HG03558 (cell line): ENCODE measurements at regions not wholly inside any gene's neighbourhood (a gene's known extent, or its start where the extent isn't known, plus 50 kb on each side); places are given as distances from the start of the nearest gene placed in this dataset.
"Not testable (repeated sequence)": the region's sequence is repeated elsewhere in the genome, so short reads cannot be mapped to it uniquely, and the experiment has no call there.

Source experiments
- ATAC-seq: cut with Tn5 transposase; IDR thresholded peaks from one replicate; pipeline ENCODE4 v1.9.1; 2021; ENCODE audit warnings: moderate number of reproducible peaks; ENCODE audit not compliant: unreplicated experiment; ENCODE audit errors: extremely low read depth

DNA sequence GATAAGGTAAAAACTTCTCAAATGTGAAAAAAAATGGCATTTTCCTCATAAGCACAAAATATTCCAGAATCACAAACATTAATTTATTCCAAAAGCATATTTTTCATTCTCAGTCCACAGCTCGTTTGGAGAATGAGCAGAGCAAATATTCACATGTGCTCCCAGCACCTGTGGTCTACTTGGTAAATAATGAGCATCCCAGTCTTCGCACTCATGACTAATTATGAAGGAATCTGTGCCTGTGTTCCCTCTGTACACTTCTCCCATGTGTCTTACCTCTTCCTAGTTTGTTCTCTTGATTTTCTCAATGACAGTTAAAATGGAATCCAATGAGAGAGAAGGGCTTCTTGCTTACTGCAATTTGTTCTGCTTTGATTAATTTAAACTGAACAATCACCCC lies 671.0 kb upstream of the SOX11 start:
- no peak for ATAC-seq

DNA sequence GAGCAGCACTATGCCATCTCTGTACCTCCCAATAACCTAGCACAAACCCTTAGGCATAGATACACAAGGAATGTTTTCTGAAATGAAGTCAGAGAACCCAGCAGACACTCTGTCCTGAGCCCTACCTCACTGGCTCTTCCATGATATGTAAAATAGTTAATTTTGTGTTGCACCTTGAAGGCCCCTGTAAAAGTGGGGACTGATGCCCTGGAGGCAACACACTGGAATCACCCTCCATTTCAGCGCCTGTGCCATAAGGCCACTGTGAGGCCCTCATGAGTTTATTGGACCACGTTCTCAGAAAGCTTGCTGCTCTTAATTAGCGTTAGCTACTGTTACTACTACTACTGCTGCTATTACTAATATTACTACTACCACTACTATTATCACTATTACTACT lies 670.1 kb upstream of the SOX11 start:
- ATAC-seq, result no peak

DNA sequence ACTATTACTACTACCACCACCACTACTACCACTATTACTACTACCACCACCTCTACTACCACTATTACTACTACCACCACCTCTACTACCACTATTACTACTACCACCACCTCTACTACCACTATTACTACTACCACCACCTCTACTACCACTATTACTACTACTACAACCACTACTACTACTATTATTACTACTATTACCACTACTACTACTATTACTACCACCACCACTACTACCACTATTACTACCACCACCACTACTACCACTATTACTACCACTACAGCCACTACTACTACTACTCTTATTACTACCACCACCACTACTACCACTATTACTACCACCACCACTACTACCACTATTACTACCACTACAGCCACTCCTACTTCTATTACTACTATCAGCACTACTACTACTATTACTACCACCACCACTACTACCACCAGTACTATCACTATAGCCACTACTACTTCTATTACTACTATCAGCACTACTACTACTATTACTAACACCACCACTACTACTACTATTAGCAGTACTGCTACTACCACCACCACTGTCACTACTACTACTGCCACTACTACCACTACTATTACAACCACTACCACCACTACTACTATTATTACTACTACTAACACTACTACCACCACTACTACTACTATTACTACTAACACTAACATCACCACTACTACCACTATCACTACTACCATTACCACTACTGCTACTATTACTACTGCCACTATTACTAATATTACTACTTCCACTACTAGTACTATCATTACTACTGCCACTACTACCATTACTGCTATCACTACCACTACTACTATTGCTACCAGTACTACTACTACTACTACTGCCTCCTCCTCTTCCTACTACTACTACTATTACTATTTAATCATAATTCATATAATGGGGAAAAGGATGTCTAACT lies 669.2 kb upstream of the SOX11 start:
- ATAC-seq, result not testable (repeated sequence)

DNA sequence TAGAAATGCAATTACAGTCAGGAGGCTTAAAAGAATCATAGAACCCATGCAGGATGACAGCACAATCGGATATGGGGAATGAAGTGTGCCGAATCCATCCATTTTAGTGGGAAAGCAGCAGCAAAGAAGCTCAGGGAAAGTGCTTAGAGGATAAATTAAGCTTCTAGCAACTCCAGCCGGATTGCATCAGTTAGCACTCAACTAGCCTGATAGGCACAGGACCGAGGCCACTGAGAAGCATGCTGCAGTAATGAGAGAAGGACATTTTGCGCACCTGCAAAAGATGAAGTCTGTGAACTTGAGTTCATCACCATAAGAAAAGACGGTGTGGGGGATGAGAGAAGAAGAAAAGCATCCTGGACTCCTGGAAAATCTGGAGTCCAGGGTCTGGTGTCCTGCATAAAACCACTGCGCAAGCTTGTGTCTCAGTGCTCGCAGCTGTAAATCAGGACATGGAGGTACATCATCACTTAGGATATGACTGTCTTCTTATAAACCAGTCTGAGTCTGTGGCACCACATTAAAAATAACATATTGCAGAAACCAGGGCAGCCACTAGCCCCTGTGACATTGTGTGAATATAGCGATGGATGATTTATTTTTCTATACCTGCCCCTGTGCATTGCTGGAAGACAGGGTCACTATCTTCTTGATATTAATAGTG lies 665.5 kb upstream of the SOX11 start:
- no peak for ATAC-seq

DNA sequence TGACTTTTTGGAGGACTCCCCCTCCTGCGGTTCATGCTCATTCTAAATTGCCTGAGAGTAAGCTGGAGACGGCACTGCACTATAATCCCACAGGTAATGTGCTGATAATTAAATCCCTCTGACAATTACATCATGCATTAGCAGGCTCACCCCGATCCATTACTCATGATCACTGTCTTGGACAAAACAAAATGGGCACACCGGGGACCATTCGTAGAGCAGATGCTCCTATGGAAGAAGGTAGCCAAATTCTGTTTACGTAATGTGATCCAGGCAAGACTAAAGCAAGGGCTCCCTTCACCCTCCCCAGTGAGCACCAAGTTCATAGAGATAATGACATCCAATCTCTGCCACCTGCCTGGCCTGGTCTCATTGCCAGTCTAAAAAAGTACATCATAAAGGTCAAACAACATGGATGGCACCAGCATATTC lies 657.1 kb upstream of the SOX11 start:
- ATAC-seq, result no peak

DNA sequence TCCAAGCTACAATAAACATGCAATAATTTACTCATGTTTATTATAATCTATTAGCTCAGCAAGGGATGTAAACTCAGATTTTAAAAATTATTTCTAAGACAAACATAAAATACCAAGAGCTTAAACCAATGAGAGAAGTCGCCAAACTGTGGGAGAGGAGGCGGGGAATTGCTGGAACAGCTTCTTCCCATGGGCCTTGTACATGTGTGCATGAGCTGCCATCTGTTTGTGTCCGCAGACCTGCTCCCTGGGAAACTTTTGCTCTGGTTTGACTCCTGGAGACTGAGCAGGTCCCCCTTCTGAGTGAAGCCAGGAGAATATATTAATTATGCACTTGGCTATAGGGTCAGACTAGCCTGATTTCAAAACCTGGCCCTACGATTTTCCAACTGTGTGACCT lies 655.9 kb upstream of the SOX11 start:
- ATAC-seq, result no peak

DNA sequence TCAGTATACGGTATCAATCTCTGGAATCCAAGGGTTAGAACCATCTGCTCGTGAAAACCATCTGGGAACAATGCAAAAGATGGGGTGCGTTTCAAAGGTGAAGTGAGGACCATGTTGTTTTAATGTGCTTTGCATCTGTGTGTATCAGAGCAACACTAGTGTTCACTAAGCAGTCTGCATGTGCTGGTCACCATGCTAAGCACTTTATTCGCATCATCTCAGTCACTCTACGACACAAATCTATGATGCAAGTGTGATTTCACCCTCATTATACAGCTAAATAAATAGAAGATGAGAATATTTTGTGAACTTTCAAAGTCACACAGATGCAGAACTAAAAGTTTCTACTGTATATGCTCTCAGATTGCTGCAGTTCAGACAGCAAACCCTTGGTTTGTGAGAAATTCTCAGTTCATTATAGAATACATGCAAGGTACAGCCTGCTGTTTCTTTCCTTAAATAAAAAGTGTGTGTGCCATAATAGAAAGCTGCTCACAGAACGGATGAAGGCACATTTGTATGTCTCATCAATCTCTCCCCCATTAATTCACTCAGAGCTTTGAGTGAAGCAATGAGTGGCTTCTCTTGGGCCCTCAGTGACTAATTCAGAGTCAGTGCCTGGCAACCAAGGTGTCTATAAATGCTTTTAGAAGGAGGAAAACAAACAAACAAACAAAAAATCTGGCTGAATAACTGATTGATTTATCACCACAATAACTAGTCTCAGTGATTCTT lies 652.8 kb upstream of the SOX11 start:
- ATAC-seq, result no peak

DNA sequence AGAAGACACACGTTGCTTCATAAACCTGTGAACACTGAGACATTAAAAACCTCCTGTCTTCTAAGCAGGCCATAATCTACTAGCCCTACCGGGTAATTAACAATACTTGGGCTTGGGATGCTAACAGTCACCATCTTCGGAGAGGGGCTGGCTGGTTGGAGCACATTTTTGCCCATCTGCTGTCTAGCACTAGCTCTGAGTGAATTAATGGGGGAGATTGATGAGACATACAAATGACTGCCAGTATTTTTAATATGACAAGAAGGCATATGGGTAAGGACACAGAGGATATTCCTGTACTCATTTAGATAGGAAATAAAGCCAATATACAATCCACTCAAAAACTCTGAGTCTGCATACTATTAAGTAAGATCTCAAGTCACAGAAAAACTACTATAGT lies 651.6 kb upstream of the SOX11 start:
- ATAC-seq, result no peak

DNA sequence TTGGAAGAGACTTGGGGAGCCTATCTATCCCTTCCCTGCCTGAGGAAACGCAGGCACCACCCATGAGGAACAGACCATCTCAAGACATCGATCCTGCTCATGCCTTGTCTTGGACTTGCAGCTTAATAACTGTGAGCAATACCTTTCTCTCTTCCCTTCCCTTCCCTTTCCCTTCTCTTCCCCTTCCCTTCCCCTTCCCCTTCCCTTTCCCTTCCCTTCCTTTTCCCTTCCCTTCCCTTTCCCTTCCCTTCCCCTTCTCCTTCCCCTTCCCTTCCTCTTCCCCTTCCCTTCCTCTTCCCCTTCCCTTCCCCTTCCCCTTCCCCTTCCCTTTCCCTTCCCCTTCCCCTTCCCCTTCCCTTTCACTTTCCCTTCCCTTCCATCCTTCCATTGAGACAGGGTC lies 650.7 kb upstream of the SOX11 start:
- ATAC-seq, result no peak

DNA sequence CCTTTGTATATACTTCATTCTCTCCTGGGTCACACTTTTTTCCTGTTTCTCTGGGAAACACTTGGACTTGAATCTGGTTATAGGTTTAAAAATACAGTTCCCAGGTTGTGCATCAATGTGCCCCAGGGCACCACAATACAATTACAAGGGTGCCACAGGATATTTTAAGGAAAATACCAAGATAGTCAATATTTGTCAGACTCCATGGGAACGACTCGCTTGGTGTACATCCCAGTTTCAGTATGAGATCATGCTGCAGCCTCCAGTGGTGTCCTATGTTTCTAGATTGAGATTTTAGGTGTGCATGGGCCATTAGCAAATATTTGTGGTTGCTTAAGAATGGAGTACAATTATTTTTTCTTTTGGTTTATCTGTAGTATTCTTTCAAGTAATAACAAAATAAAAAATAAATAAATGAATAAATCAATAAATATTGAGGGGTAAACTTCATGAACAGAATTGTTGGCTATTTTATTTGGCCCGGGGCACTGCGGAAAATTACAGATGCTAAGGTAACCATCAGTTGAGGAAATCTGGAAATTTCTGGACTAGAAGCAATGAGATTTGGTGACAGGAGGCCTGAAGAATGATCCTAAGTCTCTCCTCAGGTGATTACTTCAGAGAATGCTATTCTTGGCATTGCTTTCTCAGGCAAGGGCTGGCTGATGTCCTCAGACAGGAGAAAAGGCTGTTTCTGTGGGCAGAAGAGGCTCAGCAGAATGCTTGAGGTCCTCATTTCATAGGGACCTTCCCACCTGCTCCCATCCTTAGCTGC lies 649.3 kb upstream of the SOX11 start:
- no peak for ATAC-seq

DNA sequence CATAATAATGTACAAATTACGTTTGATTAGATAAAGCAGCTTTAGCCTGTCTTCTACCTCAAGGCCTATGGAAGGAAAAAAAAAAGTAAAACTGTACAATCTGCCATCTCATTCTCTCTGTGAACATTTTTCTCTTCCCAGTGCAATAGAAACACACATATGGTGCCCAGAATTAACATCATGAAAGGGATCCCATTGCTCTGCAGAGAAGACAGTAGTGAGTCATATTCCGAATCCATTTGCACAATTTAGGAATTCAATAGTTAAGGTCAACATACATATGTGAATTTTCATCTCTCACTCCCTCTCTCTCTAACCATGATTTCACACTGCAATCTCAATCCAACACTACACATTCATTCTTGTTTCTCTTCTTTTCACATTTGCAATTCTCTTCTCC lies 640.9 kb upstream of the SOX11 start:
- ATAC-seq, result no peak

DNA sequence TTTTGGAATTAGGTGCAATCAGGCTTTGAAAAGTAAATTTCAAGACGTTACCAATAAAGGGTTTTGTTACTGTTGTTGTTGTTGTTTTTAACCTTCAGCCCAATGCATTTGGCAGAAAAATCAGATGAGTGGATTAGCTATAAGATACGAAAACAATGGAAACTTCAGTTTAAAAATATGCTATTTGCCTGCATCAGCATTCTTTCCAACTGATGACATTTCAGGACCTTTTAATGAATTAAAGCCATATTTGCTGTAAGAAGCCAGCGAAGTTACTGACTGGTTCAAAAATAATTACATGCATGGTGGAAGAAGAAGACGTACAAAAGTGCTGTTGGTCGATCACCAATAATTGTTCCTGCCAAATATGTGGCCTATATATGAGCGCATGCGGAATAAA lies 639.3 kb upstream of the SOX11 start:
- no peak for ATAC-seq

DNA sequence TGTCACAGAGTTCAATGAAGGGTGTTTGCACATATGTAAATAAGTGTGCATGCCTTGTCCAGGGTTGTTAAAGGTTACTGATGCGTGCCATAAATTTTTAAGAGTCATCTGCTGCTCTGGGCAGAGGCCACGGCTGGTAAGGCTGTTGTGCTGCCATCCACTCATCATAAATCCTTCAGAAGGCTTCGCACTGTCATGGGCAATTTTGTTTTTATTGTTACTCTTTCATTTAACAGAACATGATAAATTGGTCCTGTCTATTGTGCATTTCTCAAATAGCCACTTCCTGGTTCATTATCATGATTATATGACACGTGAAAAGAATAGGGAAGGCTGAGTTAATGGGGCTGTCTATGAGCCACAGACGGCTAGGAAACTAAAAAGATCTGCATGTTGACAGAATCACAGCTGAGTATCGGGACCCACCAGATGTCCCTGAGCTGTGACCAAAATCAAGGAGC lies 634.3 kb upstream of the SOX11 start:
- ATAC-seq, result no peak

DNA sequence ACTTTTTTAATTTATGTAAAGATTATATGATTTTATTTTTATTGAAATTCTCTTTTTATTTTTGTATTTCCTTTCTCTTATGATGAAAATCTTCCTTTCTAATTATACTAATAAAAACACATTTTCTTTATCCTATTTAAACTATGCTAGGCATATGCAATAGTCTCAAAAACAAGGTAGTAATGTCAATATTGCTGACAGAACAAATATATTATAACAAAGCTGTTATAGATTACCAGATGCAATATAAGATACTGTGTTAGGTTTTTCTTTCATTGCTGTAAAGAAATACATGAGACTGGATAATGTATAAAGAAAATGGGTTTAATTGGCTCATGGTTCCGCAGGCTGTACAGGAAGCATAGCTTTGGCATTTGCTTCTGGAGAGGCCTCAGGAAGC lies 631.2 kb upstream of the SOX11 start:
- ATAC-seq, result no peak

DNA sequence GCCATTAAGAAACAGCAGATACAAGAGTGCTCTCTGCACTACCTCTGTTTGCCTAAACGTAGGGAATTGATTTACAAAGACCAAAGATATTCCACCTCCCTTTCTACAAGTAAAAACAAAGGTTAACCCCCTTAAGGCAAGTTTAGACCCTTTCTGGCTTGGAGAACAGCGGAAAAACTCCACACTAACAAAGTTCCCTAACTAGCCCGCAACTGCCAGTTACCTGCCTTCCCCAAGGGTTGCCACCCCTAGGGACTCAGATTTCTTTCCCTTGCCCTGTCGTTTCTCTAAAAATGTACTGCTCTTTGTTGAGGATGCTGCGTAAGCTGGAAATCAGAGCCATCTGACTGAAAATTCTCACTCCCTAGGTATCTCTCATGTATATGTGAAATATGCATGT lies 627.5 kb upstream of the SOX11 start:
- no peak for ATAC-seq

DNA sequence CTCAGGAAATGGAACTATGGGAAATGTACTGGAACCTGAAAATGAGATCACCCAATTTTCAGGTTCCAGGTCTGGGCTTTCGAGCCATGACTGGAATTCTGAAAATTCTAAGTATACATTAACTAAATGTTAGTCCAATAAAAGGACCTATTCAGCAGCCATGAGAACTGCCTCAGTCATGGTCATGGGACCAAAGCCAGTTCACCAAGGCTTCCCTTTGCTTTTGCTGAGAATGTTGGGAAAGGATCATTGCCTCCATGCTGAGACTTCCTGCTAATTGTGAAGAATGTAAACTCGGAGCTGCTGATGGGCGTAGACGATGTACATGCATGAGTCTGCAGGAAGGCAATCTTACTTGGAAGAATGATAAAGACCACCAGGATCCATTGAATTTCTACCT lies 624.4 kb upstream of the SOX11 start:
- no peak for ATAC-seq

DNA sequence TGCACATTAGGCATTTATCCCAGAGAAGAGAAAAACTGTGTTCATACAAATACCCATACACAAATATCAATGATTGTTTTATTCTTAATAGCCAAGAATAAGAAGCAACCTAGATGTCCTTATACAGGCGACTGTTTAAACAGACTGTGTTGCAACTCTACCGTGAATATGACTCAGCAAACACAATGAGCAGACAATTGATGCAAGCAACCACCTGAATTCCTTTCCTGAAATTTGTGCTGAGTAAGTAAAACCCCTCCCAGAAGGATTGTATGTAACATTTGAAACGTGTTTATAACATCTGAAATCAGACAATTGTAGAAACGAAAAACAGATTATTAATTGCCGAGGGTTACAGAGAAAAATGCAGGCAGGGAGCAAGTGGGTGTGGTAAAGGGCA lies 621.9 kb upstream of the SOX11 start:
- no peak for ATAC-seq

DNA sequence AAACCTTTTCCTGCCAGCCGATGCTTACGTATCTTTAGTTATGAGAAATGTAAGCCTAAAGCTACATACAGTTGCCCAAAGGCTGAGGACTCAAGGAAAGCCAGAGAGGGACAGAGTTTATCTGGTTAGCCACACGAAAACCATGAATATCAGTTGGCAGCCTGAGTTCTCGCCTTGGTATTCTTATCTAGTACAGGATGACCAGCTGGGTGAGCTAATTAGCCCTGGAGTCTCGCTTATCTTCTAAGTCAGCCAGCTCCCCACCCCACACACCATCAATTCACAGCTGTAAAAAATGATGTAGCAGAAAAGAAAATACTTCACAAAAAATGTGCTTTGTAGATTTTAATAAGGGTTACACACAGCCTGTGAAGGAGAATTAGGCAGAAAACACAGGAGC lies 617.5 kb upstream of the SOX11 start:
- no peak for ATAC-seq

DNA sequence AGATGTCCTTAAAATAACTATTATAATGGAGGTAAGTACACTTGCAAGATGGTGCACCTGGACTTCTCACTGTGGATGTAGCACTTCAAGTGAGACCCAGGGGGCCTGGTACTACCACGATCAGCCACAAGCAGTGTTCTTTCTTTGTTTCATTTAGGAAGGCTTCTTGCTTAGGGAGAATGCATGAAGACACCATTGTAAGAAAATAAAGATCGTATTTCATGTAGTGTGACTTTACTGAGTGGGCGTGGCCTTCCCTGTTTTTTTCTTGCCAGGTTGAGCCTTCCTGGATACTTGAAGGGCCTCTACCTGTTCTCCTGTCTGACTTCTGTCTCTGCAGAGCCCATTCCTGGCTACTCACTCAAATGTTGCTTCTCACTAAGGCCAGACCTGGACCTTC lies 615.6 kb upstream of the SOX11 start:
- no peak for ATAC-seq

DNA sequence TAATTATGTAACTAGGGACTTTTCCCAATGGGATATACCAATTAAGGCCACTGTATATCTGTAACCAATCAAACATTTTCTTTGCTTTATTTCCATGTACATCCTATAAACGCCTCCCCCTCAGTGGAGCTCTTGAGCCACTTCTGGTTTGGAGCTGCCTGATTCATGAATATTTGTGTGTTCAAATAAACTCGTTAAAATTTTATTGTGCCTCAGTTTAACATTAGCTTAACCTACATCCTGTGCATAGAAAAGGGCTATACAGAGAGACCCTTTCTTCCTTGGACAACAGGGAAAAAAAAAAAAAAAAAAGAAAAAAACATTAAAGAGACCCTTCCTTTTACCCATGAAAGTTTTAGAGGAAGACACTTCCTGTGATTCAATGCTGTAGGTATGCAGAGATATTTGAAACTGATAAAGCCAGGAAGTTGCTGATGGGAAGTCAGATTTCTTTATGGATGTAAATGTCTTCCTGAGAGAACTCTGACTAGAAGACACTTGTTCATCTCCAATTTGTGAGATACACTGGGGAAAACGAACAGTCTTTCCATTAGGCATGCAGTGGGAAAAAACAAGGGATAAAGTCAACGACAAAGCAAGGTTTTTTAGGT lies 614.6 kb upstream of the SOX11 start:
- no peak for ATAC-seq
